Osteoblast (primary cell): ENCODE measurements at regions not wholly inside any gene's neighbourhood (a gene's known extent, or its start where the extent isn't known, plus 50 kb on each side); places are given as distances from the start of the nearest gene placed in this dataset.

Source experiments
- DNase-seq: peaks from one replicate; pipeline ENCODE4 v3.0.0; 2011; ENCODE audit warnings: low spot score, mixed read lengths; ENCODE audit not compliant: insufficient read length; ENCODE audit errors: missing footprints
- H2AFZ ChIP-seq: 2 replicates; pipeline ENCODE4 v1.6.0; 2011; ENCODE audit warnings: mild to moderate bottlenecking, low read length
- H3K27ac ChIP-seq: 2 replicates; pipeline ENCODE4 v1.5.1; 2011; ENCODE audit warnings: mild to moderate bottlenecking, low read depth, low read length, moderate library complexity
- H3K27me3 ChIP-seq: 2 replicates; pipeline ENCODE4 v1.6.0; 2012; ENCODE audit warnings: mild to moderate bottlenecking, control low read depth, inconsistent platforms, low read length, moderate library complexity; ENCODE audit not compliant: insufficient read depth
- H3K36me3 ChIP-seq: 2 replicates; pipeline ENCODE4 v1.5.1; 2011; ENCODE audit warnings: mild to moderate bottlenecking, low read length, control low read depth, moderate library complexity; ENCODE audit not compliant: insufficient read depth
- H3K4me1 ChIP-seq: 2 replicates; pipeline ENCODE4 v1.5.1; 2011; ENCODE audit warnings: mild to moderate bottlenecking, low read length, control low read depth, moderate library complexity; ENCODE audit not compliant: insufficient read depth
- H3K4me2 ChIP-seq: 2 replicates; pipeline ENCODE4 v1.6.0; 2011; ENCODE audit warnings: mild to moderate bottlenecking, low read length; ENCODE audit not compliant: insufficient read depth
- H3K4me3 ChIP-seq: fragments of 200-600 bp; sonication (generic); 3 replicates; pipeline ENCODE4 v1.5.1; 2012; ENCODE audit warnings: mild to moderate bottlenecking, low read length, inconsistent platforms; ENCODE audit not compliant: insufficient read depth
- H3K79me2 ChIP-seq: 2 replicates; pipeline ENCODE4 v1.6.0; 2012; ENCODE audit warnings: mild to moderate bottlenecking, low read length, control low read depth, inconsistent platforms; ENCODE audit not compliant: insufficient read depth
- H3K9me3 ChIP-seq: 2 replicates; pipeline ENCODE4 v1.5.1; 2011; ENCODE audit warnings: low read depth, low read length, control low read depth
- H4K20me1 ChIP-seq: 2 replicates; pipeline ENCODE4 v1.6.0; 2012; ENCODE audit warnings: mild to moderate bottlenecking, low read length, control low read depth; ENCODE audit not compliant: insufficient read depth
- CTCF ChIP-seq: IDR thresholded peaks from 2 replicates; pipeline ENCODE4 v1.5.1; 2011; ENCODE audit warnings: mild to moderate bottlenecking, low read depth, low read length, moderate library complexity; ENCODE audit errors: extremely low read depth

GRCh38 chr3:72316501-72317279, 531.6 kb downstream of the SHQ1 start:
- Histone ChIP-seq H4K20me1 (no peaks in the 10 kb centered on the region), H3K4me3 (no peak overlapping the region), H3K4me2 (no peak overlapping the region), H3K36me3 (no peaks in the 10 kb centered on the region), H3K79me2 (no peaks in the 10 kb centered on the region), H3K9me3 (no peaks in the 10 kb centered on the region), H3K27me3 (no peaks in the 10 kb centered on the region), H3K27ac (no peak overlapping the region), H3K4me1 (peaks cover 23% of the 10 kb centered on the region), H2AFZ (no peak overlapping the region)
- peak; percentile 65 for DNase-seq
- no peak for TF ChIP-seq CTCF

GRCh38 chr3:72313308-72313707, 528.4 kb upstream of the PROK2 start:
- Histone ChIP-seq H3K4me1 (peaks cover 21% of the 10 kb centered on the region), H3K9me3 (no peaks in the 10 kb centered on the region), H3K27ac (no peak overlapping the region), H3K4me3 (no peak overlapping the region), H4K20me1 (no peaks in the 10 kb centered on the region), H2AFZ (no peak overlapping the region), H3K36me3 (no peaks in the 10 kb centered on the region), H3K4me2 (no peak overlapping the region), H3K79me2 (no peaks in the 10 kb centered on the region), H3K27me3 (no peaks in the 10 kb centered on the region)
- no peak for TF ChIP-seq CTCF
- no peak for DNase-seq

GRCh38 chr3:72312339-72312738, 527.4 kb upstream of the PROK2 start:
- TF ChIP-seq CTCF, result no peak

GRCh38 chr3:72311425-72311824, 526.5 kb upstream of the PROK2 start:
- H3K27ac ChIP-seq, result no peak overlapping the region
- H3K36me3 ChIP-seq, result no peaks in the 10 kb centered on the region
- H3K4me3 ChIP-seq, result no peak overlapping the region
- H3K79me2 ChIP-seq, result no peaks in the 10 kb centered on the region
- H3K4me2 ChIP-seq, result no peak overlapping the region
- no peaks in the 10 kb centered on the region for H4K20me1 ChIP-seq
- no peak overlapping the region for H2AFZ ChIP-seq
- no peak for DNase-seq
- TF ChIP-seq CTCF, result no peak
- H3K4me1 ChIP-seq, result peaks cover 11% of the 10 kb centered on the region
- H3K9me3 ChIP-seq, result no peaks in the 10 kb centered on the region
- no peaks in the 10 kb centered on the region for H3K27me3 ChIP-seq

More at GRCh38 chr3:72312339-72312738, 527.4 kb upstream of the PROK2 start:
- Histone ChIP-seq H4K20me1 (no peaks in the 10 kb centered on the region), H3K27ac (no peak overlapping the region), H3K27me3 (no peaks in the 10 kb centered on the region), H3K4me3 (no peak overlapping the region), H3K36me3 (no peaks in the 10 kb centered on the region), H3K4me1 (peaks cover 12% of the 10 kb centered on the region), H2AFZ (no peak overlapping the region), H3K9me3 (no peaks in the 10 kb centered on the region), H3K4me2 (no peak overlapping the region), H3K79me2 (no peaks in the 10 kb centered on the region)
- DNase-seq, result no peak
